GM19099 (cell line): ENCODE measurements at regions not wholly inside any gene's neighbourhood (a gene's known extent, or its start where the extent isn't known, plus 50 kb on each side); places are given as distances from the start of the nearest gene placed in this dataset.
A peak's percentile ranks its signal among the peaks of the same experiment; 100 is the strongest.

Experiments used
- POLR2A ChIP-seq: IDR thresholded peaks from 3 replicates; pipeline ENCODE4 v1.6.1; 2011; ENCODE audit warnings: low read depth; ENCODE audit not compliant: insufficient read length; ENCODE audit errors: extremely low read depth

- no peak for TF ChIP-seq POLR2A
Measured at GRCh38 chr11:128300785-128301184, 286.6 kb downstream of the ETS1 start.

- TF ChIP-seq POLR2A = peak; percentile 31
Measured at GRCh38 chr11:128299132-128299726, 288.1 kb downstream of the ETS1 start.

GRCh38 chr11:128298271-128298670 is 289.1 kb downstream of the ETS1 start:
- TF ChIP-seq POLR2A = no peak

GRCh38 chr11:128297805-128298204 is 289.6 kb downstream of the ETS1 start:
- TF ChIP-seq POLR2A = no peak

GRCh38 chr11:128297091-128297651 is 290.2 kb downstream of the ETS1 start:
- TF ChIP-seq POLR2A = no peak

- no peak for TF ChIP-seq POLR2A
Measured at GRCh38 chr11:128294671-128295050, 292.7 kb downstream of the ETS1 start.

- no peak for TF ChIP-seq POLR2A
Measured at GRCh38 chr11:128294001-128294670, 293.2 kb downstream of the ETS1 start.

GRCh38 chr11:128291835-128292234 is 295.5 kb downstream of the ETS1 start:
- no peak for TF ChIP-seq POLR2A

GRCh38 chr11:128291007-128291406 is 296.4 kb downstream of the ETS1 start:
- no peak for TF ChIP-seq POLR2A

GRCh38 chr11:128290106-128290840 is 297.1 kb downstream of the ETS1 start:
- peak; percentile 15 for TF ChIP-seq POLR2A

- TF ChIP-seq POLR2A = no peak
Measured at GRCh38 chr11:128289048-128289447, 298.3 kb downstream of the ETS1 start.

GRCh38 chr11:128288368-128288767 is 299.0 kb downstream of the ETS1 start:
- TF ChIP-seq POLR2A = no peak

- no peak for TF ChIP-seq POLR2A
Measured at GRCh38 chr11:128285321-128285720, 302.0 kb downstream of the ETS1 start.

- no peak for TF ChIP-seq POLR2A
Measured at GRCh38 chr11:128284634-128285033, 302.7 kb downstream of the ETS1 start.

- no peak for TF ChIP-seq POLR2A
Measured at GRCh38 chr11:128283451-128283850, 303.9 kb downstream of the ETS1 start.

GRCh38 chr11:128282053-128282452 is 305.3 kb downstream of the ETS1 start:
- TF ChIP-seq POLR2A = no peak
